Stimulated activated CD8-positive, alpha-beta memory T cell treated with anti-CD3 and anti-CD28 coated beads, Interleukin-12 subunit alpha, Interleukin-12 subunit beta, amount 100 ng/mL, for 24 hours (primary cell): ENCODE measurements at regions not wholly inside any gene's neighbourhood (a gene's known extent, or its start where the extent isn't known, plus 50 kb on each side); places are given as distances from the start of the nearest gene placed in this dataset.

Experiments used
- DNase-seq: peaks from one replicate; pipeline ENCODE4 v3.0.0-alpha.2; 2020; ENCODE audit errors: extremely low read depth

- DNase-seq, result no peak
Measured at GRCh38 chr4:138925495-138925894, 90.1 kb upstream of the NOCT start.

GRCh38 chr4:138919094-138919936 lies 96.3 kb upstream of the NOCT start:
- DNase-seq, result no peak

GRCh38 chr4:138918169-138918869 lies 97.3 kb upstream of the NOCT start:
- no peak for DNase-seq

GRCh38 chr4:138916763-138917162 lies 98.8 kb upstream of the NOCT start:
- no peak for DNase-seq

GRCh38 chr4:138915756-138916155 lies 99.8 kb upstream of the NOCT start:
- no peak for DNase-seq

- no peak for DNase-seq
Measured at GRCh38 chr4:138912704-138913340, 102.8 kb upstream of the NOCT start.

- no peak for DNase-seq
Measured at GRCh38 chr4:138911909-138912703, 103.5 kb upstream of the NOCT start.

- DNase-seq, result no peak
Measured at GRCh38 chr4:138910914-138911336, 104.7 kb upstream of the NOCT start.

- no peak for DNase-seq
Measured at GRCh38 chr4:138910195-138910913, 105.2 kb upstream of the NOCT start.

- DNase-seq, result no peak
Measured at GRCh38 chr4:138909587-138909986, 106.0 kb upstream of the NOCT start.

DNA sequence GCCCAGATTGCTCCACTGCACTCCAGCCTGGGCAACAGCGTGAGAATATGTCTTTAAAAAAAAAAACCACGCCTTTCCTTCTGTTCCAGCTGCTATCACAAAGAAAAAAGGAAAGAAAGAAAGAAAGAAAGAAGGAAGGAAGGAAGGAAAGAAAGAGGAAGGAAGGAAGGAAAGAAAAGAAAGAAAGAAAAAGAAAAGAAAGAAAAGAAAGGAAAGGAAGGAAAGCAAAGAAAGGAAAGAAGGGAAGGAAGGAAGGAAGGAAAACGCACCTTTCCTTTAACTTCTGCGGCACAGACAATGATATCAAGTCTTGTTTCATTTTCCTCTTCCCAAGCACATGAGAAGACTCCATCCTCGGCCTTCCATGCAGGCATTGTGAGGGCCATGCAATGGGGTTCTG lies 107.4 kb upstream of the NOCT start:
- no peak for DNase-seq

GRCh38 chr4:138907174-138907573 lies 108.4 kb upstream of the NOCT start:
- DNase-seq, result no peak

GRCh38 chr4:138904793-138905192 lies 110.8 kb upstream of the NOCT start:
- DNase-seq, result no peak

GRCh38 chr4:138903185-138903584 lies 112.4 kb upstream of the NOCT start:
- DNase-seq, result no peak

GRCh38 chr4:138902705-138903104 lies 112.9 kb upstream of the NOCT start:
- DNase-seq, result no peak

DNA sequence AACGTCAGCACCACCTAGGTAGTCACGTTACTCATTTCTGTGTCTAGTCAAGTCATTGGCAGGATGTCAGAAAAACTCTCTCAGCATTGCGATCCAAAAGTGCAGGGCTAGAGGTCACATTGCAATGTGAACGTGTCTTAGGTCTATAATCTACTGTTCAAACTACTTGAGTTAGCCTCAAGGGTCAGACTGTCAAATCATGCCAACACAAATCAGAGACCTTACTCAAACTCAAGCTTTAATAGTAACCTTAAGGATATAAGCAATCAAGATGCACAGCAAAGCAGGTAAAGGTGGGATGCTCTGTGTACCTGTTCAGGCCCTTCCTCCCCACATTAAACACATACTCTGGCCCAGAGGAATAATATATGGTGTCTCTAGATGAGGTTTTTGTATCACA lies 114.4 kb upstream of the NOCT start:
- no peak for DNase-seq

- no peak for DNase-seq
Measured at GRCh38 chr4:138899999-138900398, 115.6 kb upstream of the NOCT start.

DNA sequence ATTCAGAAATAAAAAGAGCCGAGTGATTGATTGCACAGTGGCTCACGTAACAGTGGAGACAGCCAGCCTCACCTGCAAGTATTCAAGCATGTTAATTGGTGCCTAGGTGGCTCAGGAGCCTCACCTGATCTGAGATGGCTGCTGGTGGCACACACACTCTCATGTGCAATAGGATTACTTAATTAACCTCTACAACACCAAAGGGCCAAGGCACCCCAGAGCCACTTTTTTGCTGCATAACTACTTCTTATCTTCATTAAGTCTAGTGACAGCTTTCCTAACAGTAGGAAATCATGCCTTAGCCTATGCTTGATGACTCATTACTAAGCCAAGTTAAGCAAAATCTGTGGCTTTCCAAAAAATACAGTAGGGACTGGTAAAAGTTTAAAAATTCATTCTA lies 117.3 kb upstream of the NOCT start:
- no peak for DNase-seq

GRCh38 chr4:138897811-138898226 lies 117.8 kb upstream of the NOCT start:
- no peak for DNase-seq

GRCh38 chr4:138894709-138895108 lies 120.9 kb upstream of the NOCT start:
- no peak for DNase-seq

DNA sequence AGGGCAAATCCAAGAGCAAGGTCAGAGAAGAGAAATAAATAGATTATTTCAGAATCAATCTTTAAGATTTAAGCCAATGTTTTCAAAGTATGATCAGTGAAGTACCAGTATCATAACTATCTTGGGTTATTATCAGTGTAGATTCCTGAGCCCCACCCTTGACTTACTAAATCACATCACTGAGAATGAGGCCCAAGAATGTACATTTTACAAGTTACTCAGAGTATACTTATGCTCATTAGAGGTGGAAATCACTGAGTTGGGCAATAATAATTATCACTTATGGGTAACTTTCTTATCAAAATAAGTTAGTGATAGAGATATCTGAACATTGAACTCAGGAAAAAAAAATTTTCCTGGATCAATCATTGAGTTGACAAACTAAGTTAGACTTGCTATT lies 121.6 kb upstream of the NOCT start:
- no peak for DNase-seq
